ENCODE measurements at regions not wholly inside any gene's neighbourhood (a gene's known extent, or its start where the extent isn't known, plus 50 kb on each side); places are given as distances from the start of the nearest gene placed in this dataset.

DNA sequence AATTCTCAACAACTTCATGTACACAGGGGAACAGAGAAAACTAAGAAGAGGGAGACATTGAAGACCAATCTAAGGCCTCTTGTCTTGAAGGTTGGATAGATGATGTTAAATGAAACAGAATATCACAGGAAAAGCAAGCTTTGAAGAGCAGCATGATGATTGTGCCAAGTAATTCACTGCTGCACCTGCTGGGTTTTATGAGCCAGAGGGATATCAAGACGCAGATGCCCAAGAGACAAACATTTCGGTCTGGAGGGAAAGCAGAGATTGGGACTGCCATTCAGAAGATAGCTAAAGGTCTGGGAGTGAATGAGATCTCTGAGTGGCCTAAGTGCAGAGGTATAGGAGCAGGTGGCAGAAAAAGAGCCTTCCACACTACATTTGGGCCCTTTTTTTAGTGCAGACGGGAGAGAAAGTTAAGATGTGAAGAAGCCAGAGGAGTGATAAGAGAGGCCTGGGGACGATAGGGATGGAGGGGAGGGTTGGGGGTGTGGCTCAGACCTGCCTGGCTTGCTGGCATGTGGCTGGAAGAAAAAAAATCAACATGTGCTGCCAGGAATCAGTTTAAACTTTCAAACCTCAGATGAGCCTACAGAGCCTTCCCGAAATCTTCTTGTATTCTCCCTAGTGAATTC is 200.6 kb downstream of the AEBP2 start:
- H3K9me2 ChIP-seq (replicated peaks; ENCODE audit: control insufficient read depth, low read length): no peaks in the 10 kb centered on the region
- H3K79me2 ChIP-seq (ENCODE audit: control insufficient read depth, low read length): no peaks in the 10 kb centered on the region
- no peaks in the 10 kb centered on the region for H3K9me3 ChIP-seq (ENCODE audit: control insufficient read depth, insufficient read depth, low read length)
- no peak for TF ChIP-seq EZH2phosphoT487 (IDR thresholded peaks at IDR 0.05; ENCODE audit: borderline replicate concordance, low read length)
- no peaks in the 10 kb centered on the region for H3K4me1 ChIP-seq (ENCODE audit: control insufficient read depth, low read length)
- H4K20me1 ChIP-seq (ENCODE audit: control insufficient read depth, insufficient read depth, low read depth, low read length): no peaks in the 10 kb centered on the region
- no peak overlapping the region for H3K4me2 ChIP-seq (ENCODE audit: low read length)
- no peaks in the 10 kb centered on the region for H3F3A ChIP-seq (ENCODE audit: control insufficient read depth, insufficient read depth)
- no peak overlapping the region for H3K27ac ChIP-seq (ENCODE audit: low read depth, low read length)
- no peaks in the 10 kb centered on the region for H3K27me3 ChIP-seq (ENCODE audit: control insufficient read depth, low read length)
- H3K36me3 ChIP-seq (ENCODE audit: control insufficient read depth, low read length): no peaks in the 10 kb centered on the region
- no peak overlapping the region for H3K4me3 ChIP-seq (ENCODE audit: low read length)

DNA sequence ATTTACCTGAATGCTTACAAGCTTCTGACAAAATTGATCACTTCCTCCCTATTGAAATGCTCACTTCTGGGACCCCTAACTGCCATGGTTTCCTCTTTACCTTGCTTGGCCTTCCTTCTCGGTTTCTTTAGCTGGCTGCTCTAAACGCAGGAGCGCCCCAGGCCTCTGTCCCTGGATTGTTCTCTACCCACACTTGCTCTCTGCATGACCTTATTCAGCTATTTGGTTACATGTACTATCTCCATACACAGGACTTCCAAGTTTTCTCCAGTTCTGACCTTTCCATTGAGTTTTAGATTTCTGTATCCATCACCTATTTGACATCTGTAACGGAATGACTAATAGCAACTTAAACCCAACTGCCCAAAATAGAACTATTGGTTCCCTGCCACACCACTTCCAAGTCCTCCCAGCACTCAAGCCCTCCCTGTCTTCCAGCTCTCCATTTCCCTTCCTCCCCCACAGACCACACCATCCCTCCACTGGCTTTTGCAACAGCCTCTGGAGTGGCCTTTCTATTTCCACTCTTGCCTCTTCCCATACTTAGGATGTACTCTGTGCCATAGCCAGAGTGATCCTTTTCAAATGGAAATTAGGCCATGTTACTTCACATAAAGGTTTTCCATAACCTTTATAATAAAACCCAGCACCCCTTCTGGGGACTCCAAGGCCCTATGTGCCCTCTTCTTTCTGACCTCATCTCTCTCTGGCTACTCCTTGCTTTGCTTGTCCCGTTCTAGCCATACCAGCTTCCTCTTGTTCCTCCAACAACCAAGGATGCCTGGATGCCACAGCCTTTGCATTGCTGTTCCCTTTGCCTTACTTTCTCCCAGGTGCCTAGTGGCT is 202.2 kb downstream of the AEBP2 start:
- no peak for TF ChIP-seq EZH2phosphoT487 (IDR thresholded peaks at IDR 0.05; ENCODE audit: borderline replicate concordance, low read length)
- TF ChIP-seq, protein P1, sequence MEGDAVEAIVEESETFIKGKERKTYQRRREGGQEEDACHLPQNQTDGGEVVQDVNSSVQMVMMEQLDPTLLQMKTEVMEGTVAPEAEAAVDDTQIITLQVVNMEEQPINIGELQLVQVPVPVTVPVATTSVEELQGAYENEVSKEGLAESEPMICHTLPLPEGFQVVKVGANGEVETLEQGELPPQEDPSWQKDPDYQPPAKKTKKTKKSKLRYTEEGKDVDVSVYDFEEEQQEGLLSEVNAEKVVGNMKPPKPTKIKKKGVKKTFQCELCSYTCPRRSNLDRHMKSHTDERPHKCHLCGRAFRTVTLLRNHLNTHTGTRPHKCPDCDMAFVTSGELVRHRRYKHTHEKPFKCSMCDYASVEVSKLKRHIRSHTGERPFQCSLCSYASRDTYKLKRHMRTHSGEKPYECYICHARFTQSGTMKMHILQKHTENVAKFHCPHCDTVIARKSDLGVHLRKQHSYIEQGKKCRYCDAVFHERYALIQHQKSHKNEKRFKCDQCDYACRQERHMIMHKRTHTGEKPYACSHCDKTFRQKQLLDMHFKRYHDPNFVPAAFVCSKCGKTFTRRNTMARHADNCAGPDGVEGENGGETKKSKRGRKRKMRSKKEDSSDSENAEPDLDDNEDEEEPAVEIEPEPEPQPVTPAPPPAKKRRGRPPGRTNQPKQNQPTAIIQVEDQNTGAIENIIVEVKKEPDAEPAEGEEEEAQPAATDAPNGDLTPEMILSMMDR (IDR thresholded peaks at IDR 0.05; ENCODE audit: low read depth, low read length, poor library complexity, severe bottlenecking): no peak
- Histone ChIP-seq H4K20me1 (ENCODE audit: control insufficient read depth, insufficient read depth, low read depth, low read length) (no peaks in the 10 kb centered on the region), H3K4me3 (ENCODE audit: low read length) (no peak overlapping the region), H3K4me2 (ENCODE audit: low read length) (no peak overlapping the region), H3F3A (ENCODE audit: control insufficient read depth, insufficient read depth) (no peaks in the 10 kb centered on the region), H3K79me2 (ENCODE audit: control insufficient read depth, low read length) (no peaks in the 10 kb centered on the region), H3K27ac (ENCODE audit: low read depth, low read length) (no peak overlapping the region), H3K9me3 (ENCODE audit: control insufficient read depth, insufficient read depth, low read length) (no peaks in the 10 kb centered on the region), H3K9me2 (replicated peaks; ENCODE audit: control insufficient read depth, low read length) (no peaks in the 10 kb centered on the region), H3K36me3 (ENCODE audit: control insufficient read depth, low read length) (no peaks in the 10 kb centered on the region), H3K27me3 (ENCODE audit: control insufficient read depth, low read length) (no peaks in the 10 kb centered on the region), H3K4me1 (ENCODE audit: control insufficient read depth, low read length) (no peaks in the 10 kb centered on the region)

DNA sequence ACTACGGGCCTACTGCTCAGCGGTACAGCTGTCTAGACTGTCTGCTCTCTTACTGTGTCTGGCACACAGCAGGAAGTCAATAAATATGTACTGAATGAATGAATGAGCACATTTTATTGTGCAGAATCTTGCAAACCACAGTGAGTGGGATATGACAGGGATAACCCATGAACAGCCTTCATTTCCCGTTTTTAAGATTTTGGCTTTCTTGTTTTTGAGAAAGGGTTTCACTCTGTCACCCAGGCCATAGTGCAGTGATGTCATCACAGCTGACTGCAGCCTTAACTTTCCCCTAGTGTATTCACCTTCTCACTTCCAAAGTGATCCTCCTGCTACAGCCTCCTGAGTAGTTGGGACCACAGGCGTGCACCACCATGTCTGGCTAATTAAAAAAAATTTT is 203.1 kb downstream of the AEBP2 start:
- H4K20me1 ChIP-seq (ENCODE audit: control insufficient read depth, insufficient read depth, low read depth, low read length): no peaks in the 10 kb centered on the region
- H3F3A ChIP-seq (ENCODE audit: control insufficient read depth, insufficient read depth): no peaks in the 10 kb centered on the region
- no peaks in the 10 kb centered on the region for H3K9me2 ChIP-seq (replicated peaks; ENCODE audit: control insufficient read depth, low read length)
- no peaks in the 10 kb centered on the region for H3K27me3 ChIP-seq (ENCODE audit: control insufficient read depth, low read length)
- H3K27ac ChIP-seq (ENCODE audit: low read depth, low read length): no peak overlapping the region
- TF ChIP-seq, protein P1 (IDR thresholded peaks at IDR 0.05; ENCODE audit: low read depth, low read length, poor library complexity, severe bottlenecking): no peak
- TF ChIP-seq EZH2phosphoT487 (IDR thresholded peaks at IDR 0.05; ENCODE audit: borderline replicate concordance, low read length): no peak
- H3K36me3 ChIP-seq (ENCODE audit: control insufficient read depth, low read length): no peaks in the 10 kb centered on the region
- no peak overlapping the region for H3K4me3 ChIP-seq (ENCODE audit: low read length)
- no peaks in the 10 kb centered on the region for H3K9me3 ChIP-seq (ENCODE audit: control insufficient read depth, insufficient read depth, low read length)
- no peaks in the 10 kb centered on the region for H3K4me1 ChIP-seq (ENCODE audit: control insufficient read depth, low read length)
- no peak overlapping the region for H3K4me2 ChIP-seq (ENCODE audit: low read length)
- no peaks in the 10 kb centered on the region for H3K79me2 ChIP-seq (ENCODE audit: control insufficient read depth, low read length)

DNA sequence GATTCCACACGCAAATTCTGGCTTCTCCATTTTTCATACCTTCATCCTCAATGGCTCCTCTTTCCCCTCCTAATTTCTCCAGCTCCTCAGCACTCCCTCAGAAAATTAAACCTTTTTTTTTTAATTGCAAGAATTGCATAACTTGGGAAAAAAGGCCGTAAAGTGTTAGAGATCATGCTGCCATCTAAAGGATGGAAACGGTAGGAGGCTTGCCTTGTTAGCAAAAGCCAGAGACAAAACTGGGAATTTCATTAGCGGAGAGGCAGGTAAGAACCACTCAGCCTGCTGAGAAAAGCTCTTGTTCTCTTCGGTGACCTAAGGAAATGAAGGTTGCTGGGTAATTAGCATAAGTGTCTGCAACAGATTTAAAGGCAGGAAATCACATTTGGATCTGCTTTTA is 204.3 kb downstream of the AEBP2 start:
- no peak for TF ChIP-seq EZH2phosphoT487 (IDR thresholded peaks at IDR 0.05; ENCODE audit: borderline replicate concordance, low read length)
- TF ChIP-seq, protein P1 (IDR thresholded peaks at IDR 0.05; ENCODE audit: low read depth, low read length, poor library complexity, severe bottlenecking): no peak
- Histone ChIP-seq H3K4me3 (ENCODE audit: low read length) (no peak overlapping the region), H3K9me2 (replicated peaks; ENCODE audit: control insufficient read depth, low read length) (no peaks in the 10 kb centered on the region), H3K27ac (ENCODE audit: low read depth, low read length) (no peak overlapping the region), H3F3A (ENCODE audit: control insufficient read depth, insufficient read depth) (no peaks in the 10 kb centered on the region), H3K79me2 (ENCODE audit: control insufficient read depth, low read length) (no peaks in the 10 kb centered on the region), H3K9me3 (ENCODE audit: control insufficient read depth, insufficient read depth, low read length) (no peaks in the 10 kb centered on the region), H3K36me3 (ENCODE audit: control insufficient read depth, low read length) (no peaks in the 10 kb centered on the region), H3K4me1 (ENCODE audit: control insufficient read depth, low read length) (no peaks in the 10 kb centered on the region), H3K27me3 (ENCODE audit: control insufficient read depth, low read length) (no peaks in the 10 kb centered on the region), H4K20me1 (ENCODE audit: control insufficient read depth, insufficient read depth, low read depth, low read length) (no peaks in the 10 kb centered on the region), H3K4me2 (ENCODE audit: low read length) (no peak overlapping the region)
